ENCODE measurements at regions not wholly inside any gene's neighbourhood (a gene's known extent, or its start where the extent isn't known, plus 50 kb on each side); places are given as distances from the start of the nearest gene placed in this dataset.

GRCh38 chr4:123934096-123934495 is 537.5 kb downstream of the SPRY1 start:
- TF ChIP-seq YY1 (IDR thresholded peaks at IDR 0.05; ENCODE audit: insufficient read depth, insufficient read length) = no peak
- no peak for TF ChIP-seq ZNF274 (IDR thresholded peaks at IDR 0.05; ENCODE audit: low read depth, low read length)
- TF ChIP-seq SUZ12 (IDR thresholded peaks at IDR 0.05; ENCODE audit: extremely low read depth, insufficient read depth, insufficient read length) = no peak

Data from NT2/D1 (cell line).